ENCODE measurements at regions not wholly inside any gene's neighbourhood (a gene's known extent, or its start where the extent isn't known, plus 50 kb on each side); places are given as distances from the start of the nearest gene placed in this dataset.

DNA sequence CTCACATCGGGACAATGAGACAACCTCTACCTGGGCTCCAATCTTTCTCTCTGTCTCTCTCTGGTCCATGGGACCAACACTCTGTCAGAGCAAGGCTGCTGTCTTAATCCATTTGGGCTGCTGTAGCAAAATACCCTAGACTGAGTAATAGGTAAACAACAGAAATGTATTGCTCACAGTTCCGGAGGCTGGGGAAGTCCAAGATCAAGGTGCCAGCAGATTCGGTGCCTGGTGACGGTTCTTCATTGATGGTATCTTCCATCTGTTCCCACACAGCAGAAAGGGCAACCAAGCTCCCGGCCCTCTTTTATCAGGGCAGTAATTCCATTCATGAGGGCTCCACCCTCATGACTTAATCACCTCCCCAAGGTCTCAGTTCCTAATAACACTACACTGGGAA, 61.3 kb upstream of the SPOCK1 start:
- H3K36me3 Mint-ChIP-seq (ENCODE audit: insufficient read depth, unreplicated experiment), result no peaks in the 10 kb centered on the region
- intact Hi-C loops (cut with micrococcal nuclease; ENCODE audit: unreplicated experiment), result no loop called here
- H3K27ac Mint-ChIP-seq (ENCODE audit: unreplicated experiment), result no peak overlapping the region
- H3K9me3 Mint-ChIP-seq (ENCODE audit: low read depth, unreplicated experiment), result no peaks in the 10 kb centered on the region
- no peak overlapping the region for H3K4me3 Mint-ChIP-seq (ENCODE audit: low read depth, unreplicated experiment)
- H3K27me3 Mint-ChIP-seq (ENCODE audit: unreplicated experiment), result peaks cover 64% of the 10 kb centered on the region
- H3K4me1 Mint-ChIP-seq (ENCODE audit: low read depth, unreplicated experiment), result peaks cover 14% of the 10 kb centered on the region
- BruUV-seq (replicated peaks), result no TSS peak
- CTCF ChIA-PET, result interaction anchor here (0.6 to 1.2 kb wide), 2 partner anchors 11 kb away, joined by 3 to 4 read pairs; no protein-coding TSS in a partner anchor
- TF ChIP-seq, protein P1, sequence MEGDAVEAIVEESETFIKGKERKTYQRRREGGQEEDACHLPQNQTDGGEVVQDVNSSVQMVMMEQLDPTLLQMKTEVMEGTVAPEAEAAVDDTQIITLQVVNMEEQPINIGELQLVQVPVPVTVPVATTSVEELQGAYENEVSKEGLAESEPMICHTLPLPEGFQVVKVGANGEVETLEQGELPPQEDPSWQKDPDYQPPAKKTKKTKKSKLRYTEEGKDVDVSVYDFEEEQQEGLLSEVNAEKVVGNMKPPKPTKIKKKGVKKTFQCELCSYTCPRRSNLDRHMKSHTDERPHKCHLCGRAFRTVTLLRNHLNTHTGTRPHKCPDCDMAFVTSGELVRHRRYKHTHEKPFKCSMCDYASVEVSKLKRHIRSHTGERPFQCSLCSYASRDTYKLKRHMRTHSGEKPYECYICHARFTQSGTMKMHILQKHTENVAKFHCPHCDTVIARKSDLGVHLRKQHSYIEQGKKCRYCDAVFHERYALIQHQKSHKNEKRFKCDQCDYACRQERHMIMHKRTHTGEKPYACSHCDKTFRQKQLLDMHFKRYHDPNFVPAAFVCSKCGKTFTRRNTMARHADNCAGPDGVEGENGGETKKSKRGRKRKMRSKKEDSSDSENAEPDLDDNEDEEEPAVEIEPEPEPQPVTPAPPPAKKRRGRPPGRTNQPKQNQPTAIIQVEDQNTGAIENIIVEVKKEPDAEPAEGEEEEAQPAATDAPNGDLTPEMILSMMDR (IDR thresholded peaks at IDR 0.05; ENCODE audit: unreplicated experiment), result no peak
- DNase-seq, result no peak
